ENCODE measurements at regions not wholly inside any gene's neighbourhood (a gene's known extent, or its start where the extent isn't known, plus 50 kb on each side); places are given as distances from the start of the nearest gene placed in this dataset.

DNA sequence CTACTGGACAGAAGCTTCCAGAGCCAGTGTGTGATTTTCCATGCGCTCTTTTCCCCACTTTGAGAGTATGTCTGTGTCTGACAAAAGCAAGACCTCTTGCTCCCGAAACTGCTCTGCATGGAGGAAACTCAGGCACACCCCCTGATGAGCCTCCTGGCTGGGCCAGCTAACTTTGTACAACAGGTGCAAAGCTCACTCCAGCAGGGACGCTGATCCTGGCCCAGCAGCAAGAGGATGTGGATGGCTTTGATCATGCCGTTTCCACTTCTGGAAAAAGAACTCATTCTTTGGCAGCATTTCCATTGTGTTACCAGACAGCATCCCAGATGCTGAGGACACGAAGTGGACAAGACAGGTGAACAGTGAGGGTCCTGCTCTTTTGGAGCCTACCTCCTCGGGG is 103.1 kb downstream of the TLR5 start:
- TF ChIP-seq CTCF (IDR thresholded peaks at IDR 0.05; ENCODE audit: low read depth, low read length), result no peak
- no peak for TF ChIP-seq MAX (IDR thresholded peaks at IDR 0.05; ENCODE audit: low read depth, low read length)
- TF ChIP-seq POLR2A (IDR thresholded peaks at IDR 0.05; ENCODE audit: extremely low read depth, insufficient read length), result no peak

All from NB4 (cell line).